ENCODE measurements at regions not wholly inside any gene's neighbourhood (a gene's known extent, or its start where the extent isn't known, plus 50 kb on each side); places are given as distances from the start of the nearest gene placed in this dataset.

- H3K27ac ChIP-seq (ENCODE audit: low read depth in 1 of 2, low read length in 1 of 2) = no peak overlapping the region
- TF ChIP-seq CTCF (IDR thresholded peaks at IDR 0.05; ENCODE audit: control extremely low read depth, extremely low read depth) = no peak
- no peak for DNase-seq
- no peak overlapping the region for H3K4me3 ChIP-seq
- no peaks in the 10 kb centered on the region for H3K36me3 ChIP-seq (ENCODE audit: control insufficient read depth in 4 of 4, insufficient read depth in 4 of 4, low read length in 4 of 4)
- peaks cover 0 to 6% (median 0%) of the 10 kb centered on the region in 4 donors for H3K9me3 ChIP-seq (ENCODE audit: control insufficient read depth in 4 of 4, insufficient read depth in 3 of 4, low read length in 3 of 4)
- H3K9ac ChIP-seq (ENCODE audit: insufficient read depth in 1 of 2, low read length in 2 of 2) = no peak overlapping the region
- no peak for ATAC-seq (ENCODE audit: insufficient read depth, low FRiP score)
- H3K4me1 ChIP-seq (ENCODE audit: control insufficient read depth in 5 of 5, insufficient read depth in 5 of 5, low read length in 5 of 5) = no peaks in the 10 kb centered on the region
- H3K27me3 ChIP-seq (ENCODE audit: control insufficient read depth in 3 of 3, insufficient read depth in 3 of 3, low read length in 2 of 3) = no peaks in the 10 kb centered on the region
Measured at GRCh38 chr3:95612611-95613010, 1201.8 kb upstream of the EPHA6 start.

- ATAC-seq (ENCODE audit: insufficient read depth, low FRiP score) (no peak), DNase-seq (no peak)
- TF ChIP-seq CTCF (IDR thresholded peaks at IDR 0.05; ENCODE audit: control extremely low read depth, extremely low read depth) = no peak
- 65 to 73% methylated on average over 1 of the region's 1 CpG for WGBS, 2 donors
- no peaks in the 10 kb centered on the region for H3K4me1 ChIP-seq (ENCODE audit: control insufficient read depth in 5 of 5, insufficient read depth in 5 of 5, low read length in 5 of 5)
- H3K9ac ChIP-seq (ENCODE audit: insufficient read depth in 1 of 2, low read length in 2 of 2) = no peak overlapping the region
- H3K4me3 ChIP-seq = no peak overlapping the region
- H3K36me3 ChIP-seq (ENCODE audit: control insufficient read depth in 4 of 4, insufficient read depth in 4 of 4, low read length in 4 of 4) = no peaks in the 10 kb centered on the region
- H3K27me3 ChIP-seq (ENCODE audit: control insufficient read depth in 3 of 3, insufficient read depth in 3 of 3, low read length in 2 of 3) = no peaks in the 10 kb centered on the region
- H3K27ac ChIP-seq (ENCODE audit: low read depth in 1 of 2, low read length in 1 of 2) = no peak overlapping the region
- H3K9me3 ChIP-seq (ENCODE audit: control insufficient read depth in 4 of 4, insufficient read depth in 3 of 4, low read length in 3 of 4) = no peaks in the 10 kb centered on the region
Measured at GRCh38 chr3:95613993-95614392, 1200.4 kb upstream of the EPHA6 start.

- Histone ChIP-seq H3K9ac (ENCODE audit: insufficient read depth in 1 of 2, low read length in 2 of 2) (no peak overlapping the region), H3K27me3 (ENCODE audit: control insufficient read depth in 3 of 3, insufficient read depth in 3 of 3, low read length in 2 of 3) (no peaks in the 10 kb centered on the region), H3K36me3 (ENCODE audit: control insufficient read depth in 4 of 4, insufficient read depth in 4 of 4, low read length in 4 of 4) (no peaks in the 10 kb centered on the region), H3K4me1 (ENCODE audit: control insufficient read depth in 5 of 5, insufficient read depth in 5 of 5, low read length in 5 of 5) (no peaks in the 10 kb centered on the region), H3K4me3 (no peak overlapping the region), H3K9me3 (ENCODE audit: control insufficient read depth in 4 of 4, insufficient read depth in 3 of 4, low read length in 3 of 4) (no peaks in the 10 kb centered on the region), H3K27ac (ENCODE audit: low read depth in 1 of 2, low read length in 1 of 2) (no peak overlapping the region)
- TF ChIP-seq CTCF (IDR thresholded peaks at IDR 0.05; ENCODE audit: control extremely low read depth, extremely low read depth) = no peak
- DNase-seq (no peak), ATAC-seq (ENCODE audit: insufficient read depth, low FRiP score) (no peak)
- WGBS, 2 donors = 85 to 91% methylated on average over 4 of the region's 4 CpGs
Measured at GRCh38 chr3:95615592-95616310, 1198.6 kb upstream of the EPHA6 start.

- WGBS, 2 donors = 87 to 89% methylated on average over 3 of the region's 3 CpGs
- DNase-seq = no peak
- no peaks in the 10 kb centered on the region for H3K9me3 ChIP-seq (ENCODE audit: control insufficient read depth in 4 of 4, insufficient read depth in 3 of 4, low read length in 3 of 4)
Measured at GRCh38 chr3:95626107-95626506, 1188.3 kb upstream of the EPHA6 start.

More at GRCh38 chr3:95626107-95626506, 1188.3 kb upstream of the EPHA6 start:
- Histone ChIP-seq H3K9ac (ENCODE audit: insufficient read depth in 1 of 2, low read length in 2 of 2) (no peak overlapping the region), H3K4me1 (ENCODE audit: control insufficient read depth in 5 of 5, insufficient read depth in 5 of 5, low read length in 5 of 5) (no peaks in the 10 kb centered on the region), H3K4me3 (no peak overlapping the region), H3K27ac (ENCODE audit: low read depth in 1 of 2, low read length in 1 of 2) (no peak overlapping the region), H3K36me3 (ENCODE audit: control insufficient read depth in 4 of 4, insufficient read depth in 4 of 4, low read length in 4 of 4) (no peaks in the 10 kb centered on the region), H3K27me3 (ENCODE audit: control insufficient read depth in 3 of 3, insufficient read depth in 3 of 3, low read length in 2 of 3) (no peaks in the 10 kb centered on the region)
- ATAC-seq (ENCODE audit: insufficient read depth, low FRiP score) = no peak
- TF ChIP-seq CTCF (IDR thresholded peaks at IDR 0.05; ENCODE audit: control extremely low read depth, extremely low read depth) = no peak
